GM23338 (cell line): ENCODE measurements at regions not wholly inside any gene's neighbourhood (a gene's known extent, or its start where the extent isn't known, plus 50 kb on each side); places are given as distances from the start of the nearest gene placed in this dataset.

Source experiments
- ATAC-seq: fragments of 200-7000 bp; cut with Tn5 transposase; 3 replicates; pipeline ENCODE4 v1.9.1; 2020
- DNase-seq: peaks from one replicate; pipeline ENCODE4 v3.0.0-alpha.2; 2015; ENCODE audit warnings: low spot score
- H2AFZ ChIP-seq: fragments of 200-600 bp; sonication (generic); 2 replicates; pipeline ENCODE4 v1.8.0; 2016; ENCODE audit warnings: antibody characterized with exemption, mild to moderate bottlenecking, moderate library complexity
- H3F3A ChIP-seq: fragments of 200-600 bp; sonication (generic); replicated peaks from 2 replicates; pipeline ENCODE4 v1.8.0; 2017; ENCODE audit warnings: antibody characterized with exemption, mixed run types, low read depth
- H3K27ac ChIP-seq: fragments of 200-600 bp; sonication (generic); 2 replicates; pipeline ENCODE4 v1.6.1; 2016; ENCODE audit warnings: low read depth
- H3K27me3 ChIP-seq: fragments of 200-600 bp; sonication (generic); 2 replicates; pipeline ENCODE4 v1.8.0; 2016; ENCODE audit warnings: mild to moderate bottlenecking, mixed run types, moderate library complexity; ENCODE audit not compliant: insufficient read depth
- H3K36me3 ChIP-seq: fragments of 200-600 bp; sonication (generic); 2 replicates; pipeline ENCODE4 v1.8.0; 2016; ENCODE audit warnings: mild to moderate bottlenecking; ENCODE audit not compliant: insufficient read depth
- H3K4me1 ChIP-seq: fragments of 200-600 bp; sonication (generic); 2 replicates; pipeline ENCODE4 v1.8.0; 2016; ENCODE audit warnings: mild to moderate bottlenecking, moderate library complexity; ENCODE audit not compliant: insufficient read depth
- H3K4me2 ChIP-seq: fragments of 200-600 bp; sonication (generic); 2 replicates; pipeline ENCODE4 v1.7.1; 2017; ENCODE audit warnings: mixed run types
- H3K4me3 ChIP-seq: fragments of 200-600 bp; sonication (generic); 2 replicates; pipeline ENCODE4 v1.6.1; 2016; ENCODE audit warnings: mixed run types
- H3K79me2 ChIP-seq: fragments of 200-600 bp; sonication (generic); replicated peaks from 2 replicates; pipeline ENCODE4 v1.8.0; 2017; ENCODE audit warnings: mild to moderate bottlenecking; ENCODE audit not compliant: insufficient read depth
- H3K9me2 ChIP-seq: fragments of 200-600 bp; sonication (generic); 2 replicates; pipeline ENCODE4 v1.8.0; 2017; ENCODE audit not compliant: insufficient read depth
- H4K20me1 ChIP-seq: fragments of 200-600 bp; sonication (generic); replicated peaks from 2 replicates; pipeline ENCODE4 v1.8.0; 2017; ENCODE audit warnings: mild to moderate bottlenecking; ENCODE audit not compliant: insufficient read depth
- H3K27ac Mint-ChIP-seq: 2 replicates; pipeline ENCODE4 v1.8.0; 2020; ENCODE audit warnings: inconsistent platforms, mild to moderate bottlenecking, moderate library complexity, mixed read lengths
- H3K27me3 Mint-ChIP-seq: 3 replicates; pipeline ENCODE4 v1.8.0; 2022; ENCODE audit warnings: low read depth, mild to moderate bottlenecking, moderate library complexity, mixed read lengths, inconsistent platforms; ENCODE audit not compliant: insufficient read depth, poor library complexity
- H3K36me3 Mint-ChIP-seq: 3 replicates; pipeline ENCODE4 v1.8.0; 2021; ENCODE audit warnings: low read depth, mild to moderate bottlenecking, inconsistent platforms, moderate library complexity, mixed read lengths
- H3K4me1 Mint-ChIP-seq: 3 replicates; pipeline ENCODE4 v1.8.0; 2020; ENCODE audit warnings: mild to moderate bottlenecking, inconsistent platforms, mixed read lengths
- H3K4me3 Mint-ChIP-seq: 3 replicates; pipeline ENCODE4 v1.8.0; 2021; ENCODE audit warnings: moderate library complexity, mild to moderate bottlenecking, inconsistent platforms, mixed read lengths
- H3K9me3 Mint-ChIP-seq: 3 replicates; pipeline ENCODE4 v1.8.0; 2020; ENCODE audit warnings: moderate library complexity, mild to moderate bottlenecking, inconsistent platforms, mixed read lengths
- CREB1 ChIP-seq: fragments of 250-450 bp; sonication (Bioruptor Pico); IDR thresholded peaks from 2 replicates; pipeline ENCODE4 v1.5.0; 2020; ENCODE audit warnings: low read depth, mild to moderate bottlenecking, moderate library complexity
- EZH2 ChIP-seq: fragments of 200-600 bp; sonication (generic); IDR thresholded peaks from one replicate; pipeline ENCODE4 v1.8.0; 2017; ENCODE audit warnings: antibody characterized with exemption, mild to moderate bottlenecking, low read depth; ENCODE audit not compliant: unreplicated experiment
- EZH2phosphoT487 ChIP-seq: fragments of 200-600 bp; sonication (generic); IDR thresholded peaks from one replicate; pipeline ENCODE4 v1.8.1; 2018; ENCODE audit warnings: antibody characterized with exemption; ENCODE audit not compliant: unreplicated experiment
- JUNB ChIP-seq: IDR thresholded peaks from one replicate; pipeline ENCODE4 v1.6.1; 2016; ENCODE audit warnings: antibody characterized with exemption; ENCODE audit not compliant: unreplicated experiment
- NANOG ChIP-seq: IDR thresholded peaks from 2 replicates; pipeline ENCODE4 v1.6.1; 2016; ENCODE audit warnings: antibody characterized with exemption, borderline replicate concordance
- POLR2AphosphoS5 ChIP-seq: IDR thresholded peaks from 2 replicates; pipeline ENCODE4 v1.6.1; 2016; ENCODE audit warnings: antibody characterized with exemption, low read depth
- STAT1 ChIP-seq: IDR thresholded peaks from one replicate; pipeline ENCODE4 v1.6.1; 2016; ENCODE audit warnings: antibody characterized with exemption; ENCODE audit not compliant: unreplicated experiment
- TF ChIP-seq, protein P1 (sequence below): IDR thresholded peaks from one replicate; pipeline ENCODE4 v1.6.1; 2018; ENCODE audit warnings: antibody characterized with exemption; ENCODE audit not compliant: unreplicated experiment
- TF ChIP-seq, protein P2 (sequence below), 2 experiments: fragments of 200-600 bp in 1 of 2; sonication (generic) in 1 of 2; conservative IDR thresholded peaks; 2 replicates each; pipeline versions ENCODE4 v1.5.1 to v1.6.1; 2016 to 2017; ENCODE audit warnings: antibody characterized with exemption in 2 of 2, low read depth in 2 of 2, mild to moderate bottlenecking in 2 of 2, moderate library complexity in 1 of 2
- TF ChIP-seq, protein P3 (sequence below): IDR thresholded peaks from 2 replicates; pipeline ENCODE4 v1.6.1; 2016; ENCODE audit warnings: antibody characterized with exemption
- TF ChIP-seq, protein P4 (sequence below): fragments of 250-450 bp; sonication (Bioruptor Pico); IDR thresholded peaks from 2 replicates; pipeline ENCODE4 v1.5.0; 2020; ENCODE audit warnings: mild to moderate bottlenecking, moderate library complexity

DNA sequence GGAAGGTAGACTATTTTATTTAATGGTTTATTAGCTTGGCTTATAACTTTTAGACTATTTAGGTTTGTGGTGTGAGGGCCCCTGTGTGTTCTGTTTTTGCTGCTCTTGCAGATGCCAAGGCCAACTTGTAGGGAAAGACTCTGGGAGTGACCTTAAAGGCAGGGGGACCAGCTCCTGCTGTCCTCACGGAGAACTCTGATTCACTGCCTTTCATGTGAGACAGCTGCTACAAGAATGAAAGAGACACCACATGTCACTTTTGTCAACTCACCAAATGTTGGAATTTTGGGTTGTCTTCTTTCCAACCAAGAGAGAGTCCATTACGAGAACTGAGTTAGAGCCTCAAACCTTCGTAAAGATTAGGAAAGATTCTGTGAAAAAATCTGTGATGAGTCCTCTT, 258.3 kb upstream of the ADAMTSL1 start (continued):
- TF ChIP-seq, protein P1, sequence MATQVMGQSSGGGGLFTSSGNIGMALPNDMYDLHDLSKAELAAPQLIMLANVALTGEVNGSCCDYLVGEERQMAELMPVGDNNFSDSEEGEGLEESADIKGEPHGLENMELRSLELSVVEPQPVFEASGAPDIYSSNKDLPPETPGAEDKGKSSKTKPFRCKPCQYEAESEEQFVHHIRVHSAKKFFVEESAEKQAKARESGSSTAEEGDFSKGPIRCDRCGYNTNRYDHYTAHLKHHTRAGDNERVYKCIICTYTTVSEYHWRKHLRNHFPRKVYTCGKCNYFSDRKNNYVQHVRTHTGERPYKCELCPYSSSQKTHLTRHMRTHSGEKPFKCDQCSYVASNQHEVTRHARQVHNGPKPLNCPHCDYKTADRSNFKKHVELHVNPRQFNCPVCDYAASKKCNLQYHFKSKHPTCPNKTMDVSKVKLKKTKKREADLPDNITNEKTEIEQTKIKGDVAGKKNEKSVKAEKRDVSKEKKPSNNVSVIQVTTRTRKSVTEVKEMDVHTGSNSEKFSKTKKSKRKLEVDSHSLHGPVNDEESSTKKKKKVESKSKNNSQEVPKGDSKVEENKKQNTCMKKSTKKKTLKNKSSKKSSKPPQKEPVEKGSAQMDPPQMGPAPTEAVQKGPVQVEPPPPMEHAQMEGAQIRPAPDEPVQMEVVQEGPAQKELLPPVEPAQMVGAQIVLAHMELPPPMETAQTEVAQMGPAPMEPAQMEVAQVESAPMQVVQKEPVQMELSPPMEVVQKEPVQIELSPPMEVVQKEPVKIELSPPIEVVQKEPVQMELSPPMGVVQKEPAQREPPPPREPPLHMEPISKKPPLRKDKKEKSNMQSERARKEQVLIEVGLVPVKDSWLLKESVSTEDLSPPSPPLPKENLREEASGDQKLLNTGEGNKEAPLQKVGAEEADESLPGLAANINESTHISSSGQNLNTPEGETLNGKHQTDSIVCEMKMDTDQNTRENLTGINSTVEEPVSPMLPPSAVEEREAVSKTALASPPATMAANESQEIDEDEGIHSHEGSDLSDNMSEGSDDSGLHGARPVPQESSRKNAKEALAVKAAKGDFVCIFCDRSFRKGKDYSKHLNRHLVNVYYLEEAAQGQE = no peak
- no peak for TF ChIP-seq NANOG
- TF ChIP-seq, protein P2, sequence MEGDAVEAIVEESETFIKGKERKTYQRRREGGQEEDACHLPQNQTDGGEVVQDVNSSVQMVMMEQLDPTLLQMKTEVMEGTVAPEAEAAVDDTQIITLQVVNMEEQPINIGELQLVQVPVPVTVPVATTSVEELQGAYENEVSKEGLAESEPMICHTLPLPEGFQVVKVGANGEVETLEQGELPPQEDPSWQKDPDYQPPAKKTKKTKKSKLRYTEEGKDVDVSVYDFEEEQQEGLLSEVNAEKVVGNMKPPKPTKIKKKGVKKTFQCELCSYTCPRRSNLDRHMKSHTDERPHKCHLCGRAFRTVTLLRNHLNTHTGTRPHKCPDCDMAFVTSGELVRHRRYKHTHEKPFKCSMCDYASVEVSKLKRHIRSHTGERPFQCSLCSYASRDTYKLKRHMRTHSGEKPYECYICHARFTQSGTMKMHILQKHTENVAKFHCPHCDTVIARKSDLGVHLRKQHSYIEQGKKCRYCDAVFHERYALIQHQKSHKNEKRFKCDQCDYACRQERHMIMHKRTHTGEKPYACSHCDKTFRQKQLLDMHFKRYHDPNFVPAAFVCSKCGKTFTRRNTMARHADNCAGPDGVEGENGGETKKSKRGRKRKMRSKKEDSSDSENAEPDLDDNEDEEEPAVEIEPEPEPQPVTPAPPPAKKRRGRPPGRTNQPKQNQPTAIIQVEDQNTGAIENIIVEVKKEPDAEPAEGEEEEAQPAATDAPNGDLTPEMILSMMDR (conservative IDR thresholded peaks at IDR 0.05; ENCODE audit: low read depth in 2 of 2) = no peak
- no peak for TF ChIP-seq POLR2AphosphoS5

DNA sequence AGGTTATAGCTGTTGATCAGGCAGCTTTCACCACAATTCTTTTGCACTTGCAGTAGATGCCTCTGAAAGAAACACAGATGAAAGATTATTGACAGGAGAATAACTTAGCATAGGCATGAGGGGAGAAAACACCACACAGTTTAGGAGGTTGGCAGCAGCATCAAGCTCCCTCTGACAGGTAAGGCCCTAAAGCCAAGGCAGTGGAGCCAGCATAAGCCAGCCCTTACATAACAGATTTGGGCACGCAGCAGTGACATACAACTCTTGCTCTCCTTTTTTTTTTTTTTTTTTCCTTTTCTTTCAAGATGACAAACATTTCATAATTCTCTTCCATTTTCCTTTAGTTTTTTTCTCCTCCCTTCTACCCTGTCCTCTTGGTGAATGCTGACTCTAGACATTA, 257.6 kb upstream of the ADAMTSL1 start:
- Mint-ChIP-seq H3K9me3 (no peaks in the 10 kb centered on the region), H3K36me3 (no peaks in the 10 kb centered on the region), H3K4me3 (no peak overlapping the region), H3K27me3 (no peaks in the 10 kb centered on the region), H3K4me1 (peaks cover 15% of the 10 kb centered on the region), H3K27ac (no peak overlapping the region)
- no peak for DNase-seq
- Histone ChIP-seq H3K27ac (no peak overlapping the region), H3K9me2 (no peaks in the 10 kb centered on the region), H3K4me1 (peaks cover 12% of the 10 kb centered on the region; the same call in 1 of the 2 replicates), H3K27me3 (no peaks in the 10 kb centered on the region), H3K4me3 (no peak overlapping the region), H4K20me1 (no peaks in the 10 kb centered on the region), H3K36me3 (no peaks in the 10 kb centered on the region), H3K4me2 (no peak overlapping the region), H3K79me2 (no peaks in the 10 kb centered on the region), H2AFZ (no peak overlapping the region), H3F3A (no peaks in the 10 kb centered on the region)
- no peak for ATAC-seq
- TF ChIP-seq, protein P2 (conservative IDR thresholded peaks at IDR 0.05; ENCODE audit: low read depth in 2 of 2) = no peak
- TF ChIP-seq EZH2 (no peak), JUNB (no peak), STAT1 (no peak), NANOG (no peak), CREB1 (CRISPR knock-in tag) (no peak), EZH2phosphoT487 (no peak)
- TF ChIP-seq, protein P3, sequence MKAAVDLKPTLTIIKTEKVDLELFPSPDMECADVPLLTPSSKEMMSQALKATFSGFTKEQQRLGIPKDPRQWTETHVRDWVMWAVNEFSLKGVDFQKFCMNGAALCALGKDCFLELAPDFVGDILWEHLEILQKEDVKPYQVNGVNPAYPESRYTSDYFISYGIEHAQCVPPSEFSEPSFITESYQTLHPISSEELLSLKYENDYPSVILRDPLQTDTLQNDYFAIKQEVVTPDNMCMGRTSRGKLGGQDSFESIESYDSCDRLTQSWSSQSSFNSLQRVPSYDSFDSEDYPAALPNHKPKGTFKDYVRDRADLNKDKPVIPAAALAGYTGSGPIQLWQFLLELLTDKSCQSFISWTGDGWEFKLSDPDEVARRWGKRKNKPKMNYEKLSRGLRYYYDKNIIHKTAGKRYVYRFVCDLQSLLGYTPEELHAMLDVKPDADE = no peak
- TF ChIP-seq, protein P4, sequence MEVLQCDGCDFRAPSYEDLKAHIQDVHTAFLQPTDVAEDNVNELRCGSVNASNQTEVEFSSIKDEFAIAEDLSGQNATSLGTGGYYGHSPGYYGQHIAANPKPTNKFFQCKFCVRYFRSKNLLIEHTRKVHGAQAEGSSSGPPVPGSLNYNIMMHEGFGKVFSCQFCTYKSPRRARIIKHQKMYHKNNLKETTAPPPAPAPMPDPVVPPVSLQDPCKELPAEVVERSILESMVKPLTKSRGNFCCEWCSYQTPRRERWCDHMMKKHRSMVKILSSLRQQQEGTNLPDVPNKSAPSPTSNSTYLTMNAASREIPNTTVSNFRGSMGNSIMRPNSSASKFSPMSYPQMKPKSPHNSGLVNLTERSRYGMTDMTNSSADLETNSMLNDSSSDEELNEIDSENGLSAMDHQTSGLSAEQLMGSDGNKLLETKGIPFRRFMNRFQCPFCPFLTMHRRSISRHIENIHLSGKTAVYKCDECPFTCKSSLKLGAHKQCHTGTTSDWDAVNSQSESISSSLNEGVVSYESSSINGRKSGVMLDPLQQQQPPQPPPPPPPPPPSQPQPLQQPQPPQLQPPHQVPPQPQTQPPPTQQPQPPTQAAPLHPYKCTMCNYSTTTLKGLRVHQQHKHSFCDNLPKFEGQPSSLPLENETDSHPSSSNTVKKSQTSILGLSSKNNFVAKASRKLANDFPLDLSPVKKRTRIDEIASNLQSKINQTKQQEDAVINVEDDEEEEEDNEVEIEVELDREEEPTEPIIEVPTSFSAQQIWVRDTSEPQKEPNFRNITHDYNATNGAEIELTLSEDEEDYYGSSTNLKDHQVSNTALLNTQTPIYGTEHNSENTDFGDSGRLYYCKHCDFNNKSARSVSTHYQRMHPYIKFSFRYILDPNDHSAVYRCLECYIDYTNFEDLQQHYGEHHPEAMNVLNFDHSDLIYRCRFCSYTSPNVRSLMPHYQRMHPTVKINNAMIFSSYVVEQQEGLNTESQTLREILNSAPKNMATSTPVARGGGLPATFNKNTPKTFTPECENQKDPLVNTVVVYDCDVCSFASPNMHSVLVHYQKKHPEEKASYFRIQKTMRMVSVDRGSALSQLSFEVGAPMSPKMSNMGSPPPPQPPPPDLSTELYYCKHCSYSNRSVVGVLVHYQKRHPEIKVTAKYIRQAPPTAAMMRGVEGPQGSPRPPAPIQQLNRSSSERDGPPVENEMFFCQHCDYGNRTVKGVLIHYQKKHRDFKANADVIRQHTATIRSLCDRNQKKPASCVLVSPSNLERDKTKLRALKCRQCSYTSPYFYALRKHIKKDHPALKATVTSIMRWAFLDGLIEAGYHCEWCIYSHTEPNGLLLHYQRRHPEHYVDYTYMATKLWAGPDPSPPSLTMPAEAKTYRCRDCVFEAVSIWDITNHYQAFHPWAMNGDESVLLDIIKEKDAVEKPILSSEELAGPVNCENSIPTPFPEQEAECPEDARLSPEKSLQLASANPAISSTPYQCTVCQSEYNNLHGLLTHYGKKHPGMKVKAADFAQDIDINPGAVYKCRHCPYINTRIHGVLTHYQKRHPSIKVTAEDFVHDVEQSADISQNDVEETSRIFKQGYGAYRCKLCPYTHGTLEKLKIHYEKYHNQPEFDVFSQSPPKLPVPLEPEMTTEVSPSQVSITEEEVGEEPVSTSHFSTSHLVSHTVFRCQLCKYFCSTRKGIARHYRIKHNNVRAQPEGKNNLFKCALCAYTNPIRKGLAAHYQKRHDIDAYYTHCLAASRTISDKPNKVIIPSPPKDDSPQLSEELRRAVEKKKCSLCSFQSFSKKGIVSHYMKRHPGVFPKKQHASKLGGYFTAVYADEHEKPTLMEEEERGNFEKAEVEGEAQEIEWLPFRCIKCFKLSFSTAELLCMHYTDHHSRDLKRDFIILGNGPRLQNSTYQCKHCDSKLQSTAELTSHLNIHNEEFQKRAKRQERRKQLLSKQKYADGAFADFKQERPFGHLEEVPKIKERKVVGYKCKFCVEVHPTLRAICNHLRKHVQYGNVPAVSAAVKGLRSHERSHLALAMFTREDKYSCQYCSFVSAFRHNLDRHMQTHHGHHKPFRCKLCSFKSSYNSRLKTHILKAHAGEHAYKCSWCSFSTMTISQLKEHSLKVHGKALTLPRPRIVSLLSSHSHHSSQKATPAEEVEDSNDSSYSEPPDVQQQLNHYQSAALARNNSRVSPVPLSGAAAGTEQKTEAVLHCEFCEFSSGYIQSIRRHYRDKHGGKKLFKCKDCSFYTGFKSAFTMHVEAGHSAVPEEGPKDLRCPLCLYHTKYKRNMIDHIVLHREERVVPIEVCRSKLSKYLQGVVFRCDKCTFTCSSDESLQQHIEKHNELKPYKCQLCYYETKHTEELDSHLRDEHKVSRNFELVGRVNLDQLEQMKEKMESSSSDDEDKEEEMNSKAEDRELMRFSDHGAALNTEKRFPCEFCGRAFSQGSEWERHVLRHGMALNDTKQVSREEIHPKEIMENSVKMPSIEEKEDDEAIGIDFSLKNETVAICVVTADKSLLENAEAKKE (CRISPR knock-in tag) = no peak
